Muscle layer of colon (tissue), 2 donors: ENCODE measurements at regions not wholly inside any gene's neighbourhood (a gene's known extent, or its start where the extent isn't known, plus 50 kb on each side); places are given as distances from the start of the nearest gene placed in this dataset.

Experiments
- H3K27ac ChIP-seq: one replicate; pipeline ENCODE4 v1.7.0; 2013; ENCODE audit warnings: low read depth, mild to moderate bottlenecking, low read length, moderate library complexity
- H3K27me3 ChIP-seq, 2 donors: one replicate each; pipeline ENCODE4 v1.7.0; 2013; ENCODE audit warnings: low read length in 2 of 2, mild to moderate bottlenecking in 2 of 2; ENCODE audit not compliant: insufficient read depth in 2 of 2, control insufficient read depth in 1 of 2
- H3K36me3 ChIP-seq: one replicate; pipeline ENCODE4 v1.7.0; 2013; ENCODE audit warnings: mild to moderate bottlenecking, low read length; ENCODE audit not compliant: insufficient read depth
- H3K4me1 ChIP-seq: one replicate; pipeline ENCODE4 v1.7.0; 2013; ENCODE audit warnings: mild to moderate bottlenecking, low read length; ENCODE audit not compliant: insufficient read depth
- H3K4me3 ChIP-seq, 2 donors: one replicate each; pipeline ENCODE4 v1.7.0; 2013; ENCODE audit warnings: low read length in 2 of 2, low read depth in 1 of 2, mild to moderate bottlenecking in 1 of 2, moderate library complexity in 1 of 2
- H3K9ac ChIP-seq: one replicate; pipeline ENCODE4 v1.7.0; 2013; ENCODE audit warnings: low read length
- H3K9me3 ChIP-seq: one replicate; pipeline ENCODE4 v1.7.0; 2013; ENCODE audit warnings: mild to moderate bottlenecking, low read length
- donor health status: abdominal sarcoma.
- donor health status: Adenocarcinoma of cecum.

DNA sequence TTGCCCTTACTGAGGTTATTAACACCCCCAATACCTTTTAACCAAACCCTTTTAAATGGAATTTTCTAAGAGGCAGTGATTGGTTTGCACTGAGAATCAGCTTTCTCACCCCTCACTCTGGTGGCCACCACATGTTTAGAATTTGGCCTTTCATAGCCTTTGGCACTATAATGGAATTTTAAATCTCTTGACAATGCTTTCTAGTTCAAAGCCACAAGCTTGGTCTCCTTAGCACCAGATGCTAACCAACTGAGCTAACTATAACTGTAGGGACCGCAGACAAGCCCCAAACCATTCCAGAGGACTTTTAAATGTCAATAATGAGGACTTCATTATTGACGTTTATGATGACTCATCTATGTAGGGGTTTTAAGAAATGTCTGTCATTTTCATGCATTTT is 238.7 kb upstream of the SNX7 start:
- Histone ChIP-seq H3K36me3 (no peaks in the 10 kb centered on the region), H3K27ac (no peak overlapping the region), H3K4me1 (no peaks in the 10 kb centered on the region), H3K27me3 (no peaks in the 10 kb centered on the region), H3K9me3 (no peaks in the 10 kb centered on the region), H3K4me3 (no peak overlapping the region), H3K9ac (no peak overlapping the region)

DNA sequence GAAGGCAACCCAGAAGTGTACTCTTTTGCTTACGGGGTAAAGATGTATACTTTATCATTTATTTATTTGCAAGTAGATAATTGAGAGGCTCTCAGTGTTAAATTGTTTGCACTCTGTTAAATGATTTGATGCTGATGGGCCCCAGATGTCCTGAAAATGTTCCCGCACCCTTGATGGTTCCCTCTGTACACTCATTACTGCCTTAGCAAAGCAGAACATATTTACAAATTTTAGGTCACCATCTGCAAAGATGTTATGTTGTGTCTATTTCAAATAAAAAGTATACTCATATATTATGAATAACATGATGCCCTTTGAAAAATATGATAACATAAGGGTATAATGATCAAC is 240.5 kb upstream of the SNX7 start:
- Histone ChIP-seq H3K36me3 (no peaks in the 10 kb centered on the region), H3K9me3 (no peaks in the 10 kb centered on the region), H3K27ac (no peak overlapping the region), H3K9ac (no peak overlapping the region), H3K4me1 (no peaks in the 10 kb centered on the region), H3K27me3 (no peaks in the 10 kb centered on the region), H3K4me3 (no peak overlapping the region)

DNA sequence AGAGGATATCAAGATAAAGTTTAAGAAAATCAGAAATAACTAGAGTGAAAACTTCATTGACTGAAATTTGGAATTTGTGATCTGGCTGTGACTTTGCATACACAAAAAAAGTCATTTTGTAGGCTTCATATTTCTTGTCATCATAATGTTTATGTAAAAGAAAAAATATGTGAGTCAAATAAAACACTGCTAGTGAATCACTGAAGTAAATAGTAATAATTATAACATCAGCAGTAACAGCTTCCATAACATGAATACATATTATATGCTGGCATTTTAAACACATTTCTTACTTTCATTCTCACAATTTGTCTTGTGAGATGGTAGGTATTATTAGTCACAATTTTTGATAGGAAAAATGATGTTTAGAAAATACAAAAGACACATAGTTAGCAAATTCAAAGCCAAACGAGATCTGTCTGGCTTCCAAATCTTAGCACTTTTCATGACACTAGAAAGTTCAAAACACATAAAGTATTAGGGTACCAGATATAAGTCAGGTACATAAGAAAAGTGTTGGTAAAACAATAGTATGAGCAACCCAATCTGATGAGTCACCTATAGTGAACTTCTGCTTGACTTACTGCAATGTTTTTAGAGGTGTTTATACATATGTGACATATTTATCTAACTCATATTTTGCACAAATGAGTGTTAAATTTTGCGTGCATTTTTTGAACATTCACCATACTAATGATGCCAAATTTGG is 241.0 kb upstream of the SNX7 start:
- Histone ChIP-seq H3K27me3 (no peaks in the 10 kb centered on the region), H3K4me3 (no peak overlapping the region), H3K27ac (no peak overlapping the region), H3K36me3 (no peaks in the 10 kb centered on the region), H3K4me1 (no peaks in the 10 kb centered on the region), H3K9ac (no peak overlapping the region), H3K9me3 (no peaks in the 10 kb centered on the region)

DNA sequence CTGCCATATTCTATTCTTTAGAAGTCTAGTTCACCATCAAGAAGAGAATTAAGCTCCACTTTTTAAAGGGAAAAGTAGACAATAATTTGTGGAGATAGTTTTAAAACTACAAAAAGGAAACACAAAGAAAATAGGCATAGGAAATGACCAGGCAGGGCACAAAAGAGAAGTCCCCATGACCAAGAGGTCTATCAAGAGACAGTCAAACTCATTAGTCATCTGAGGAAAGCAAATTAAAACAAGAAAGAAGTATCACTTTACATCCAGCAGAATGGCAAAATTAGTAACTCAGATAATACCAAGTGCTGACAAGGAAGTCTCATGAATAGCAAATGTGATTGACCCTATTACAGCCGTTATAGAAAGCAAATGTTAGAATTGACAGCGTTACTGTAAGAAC is 243.7 kb upstream of the SNX7 start:
- Histone ChIP-seq H3K27me3 (no peaks in the 10 kb centered on the region), H3K4me3 (no peak overlapping the region), H3K9me3 (no peaks in the 10 kb centered on the region), H3K27ac (no peak overlapping the region), H3K9ac (no peak overlapping the region), H3K4me1 (no peaks in the 10 kb centered on the region), H3K36me3 (no peaks in the 10 kb centered on the region)

- no peaks in the 10 kb centered on the region for H3K9me3 ChIP-seq
- H3K27ac ChIP-seq: no peak overlapping the region
- no peak overlapping the region for H3K4me3 ChIP-seq
Observed at GRCh38 chr1:98410082-98410481, 251.4 kb upstream of the SNX7 start.

GRCh38 chr1:98406352-98407088 is 255.0 kb upstream of the SNX7 start:
- Histone ChIP-seq H3K27ac (no peak overlapping the region), H3K9me3 (no peaks in the 10 kb centered on the region), H3K4me3 (no peak overlapping the region), H3K4me1 (peaks cover 3% of the 10 kb centered on the region), H3K36me3 (no peaks in the 10 kb centered on the region), H3K27me3 (no peaks in the 10 kb centered on the region), H3K9ac (no peak overlapping the region)

More at GRCh38 chr1:98410082-98410481, 251.4 kb upstream of the SNX7 start:
- no peaks in the 10 kb centered on the region for H3K27me3 ChIP-seq
- no peaks in the 10 kb centered on the region for H3K36me3 ChIP-seq
- no peaks in the 10 kb centered on the region for H3K4me1 ChIP-seq
- no peak overlapping the region for H3K9ac ChIP-seq

DNA sequence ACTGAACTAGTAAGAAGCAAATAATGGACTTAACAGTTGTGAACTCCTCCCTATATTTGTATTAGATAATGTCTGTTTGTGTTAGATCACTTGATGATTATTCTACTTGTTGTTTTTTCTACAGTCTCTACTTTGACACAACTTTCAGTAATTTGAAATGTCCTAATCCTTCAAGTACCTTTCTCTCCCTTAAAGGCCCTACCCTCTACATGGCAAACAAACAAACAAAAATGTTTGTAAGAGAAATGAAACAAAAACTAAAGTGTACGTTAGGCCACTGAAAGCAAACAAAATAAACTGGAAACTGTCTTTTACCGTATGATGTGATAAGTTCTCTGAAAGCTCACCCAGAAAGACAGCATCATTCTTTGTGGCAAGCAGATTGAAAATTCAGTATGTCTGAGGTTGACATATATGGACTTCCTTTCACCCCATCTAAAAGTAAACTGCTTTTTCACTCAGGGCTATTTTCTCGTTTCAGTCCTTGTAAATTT is 255.9 kb upstream of the SNX7 start:
- H3K27me3 ChIP-seq: no peaks in the 10 kb centered on the region
- no peak overlapping the region for H3K4me3 ChIP-seq

GRCh38 chr1:98404866-98405265 is 256.7 kb upstream of the SNX7 start:
- H3K9ac ChIP-seq: no peak overlapping the region
- H3K4me3 ChIP-seq: no peak overlapping the region
- H3K27ac ChIP-seq: no peak overlapping the region
- H3K36me3 ChIP-seq: no peaks in the 10 kb centered on the region
- no peaks in the 10 kb centered on the region for H3K27me3 ChIP-seq
- peaks cover 3% of the 10 kb centered on the region for H3K4me1 ChIP-seq
- H3K9me3 ChIP-seq: no peaks in the 10 kb centered on the region

More for the DNA sequence above, 255.9 kb upstream of the SNX7 start:
- Histone ChIP-seq H3K27ac (no peak overlapping the region), H3K9me3 (no peaks in the 10 kb centered on the region), H3K36me3 (no peaks in the 10 kb centered on the region), H3K4me1 (peaks cover 3% of the 10 kb centered on the region), H3K9ac (no peak overlapping the region)

GRCh38 chr1:98403963-98404480 is 257.5 kb upstream of the SNX7 start:
- Histone ChIP-seq H3K9me3 (no peaks in the 10 kb centered on the region), H3K4me1 (peaks cover 3% of the 10 kb centered on the region), H3K27ac (no peak overlapping the region)

DNA sequence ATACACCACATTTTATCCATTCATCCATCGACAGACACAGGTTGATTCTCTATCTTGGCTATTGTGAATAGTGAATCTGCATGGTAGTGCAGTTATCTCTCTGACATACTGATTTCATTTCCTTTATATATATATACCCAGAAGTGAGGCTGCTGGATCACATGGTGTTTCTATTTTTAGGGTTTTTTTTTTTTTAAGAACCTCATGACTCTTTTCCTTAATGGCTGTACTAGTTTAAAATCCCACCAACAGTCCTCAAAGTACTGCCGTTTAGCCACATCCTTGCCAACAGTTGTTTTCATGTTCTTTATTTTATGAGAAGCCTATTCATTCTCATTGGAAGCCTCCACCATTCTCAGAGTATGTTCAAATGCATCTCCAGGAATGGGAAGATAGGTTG is 258.7 kb upstream of the SNX7 start:
- H3K27ac ChIP-seq: no peak overlapping the region
- H3K36me3 ChIP-seq: no peaks in the 10 kb centered on the region
- no peaks in the 10 kb centered on the region for H3K9me3 ChIP-seq
- no peaks in the 10 kb centered on the region for H3K27me3 ChIP-seq
- peaks cover 3% of the 10 kb centered on the region for H3K4me1 ChIP-seq
- H3K9ac ChIP-seq: no peak overlapping the region
- no peak overlapping the region for H3K4me3 ChIP-seq

More at GRCh38 chr1:98403963-98404480, 257.5 kb upstream of the SNX7 start:
- Histone ChIP-seq H3K4me3 (no peak overlapping the region), H3K27me3 (no peaks in the 10 kb centered on the region), H3K36me3 (no peaks in the 10 kb centered on the region), H3K9ac (no peak overlapping the region)

GRCh38 chr1:98400446-98400845 is 261.1 kb upstream of the SNX7 start:
- Histone ChIP-seq H3K9me3 (no peaks in the 10 kb centered on the region), H3K27ac (no peak overlapping the region), H3K9ac (no peak overlapping the region), H3K36me3 (no peaks in the 10 kb centered on the region), H3K4me3 (no peak overlapping the region), H3K4me1 (peaks cover 3% of the 10 kb centered on the region), H3K27me3 (no peaks in the 10 kb centered on the region)
